Left lung (tissue), 4 donors: ENCODE measurements at regions not wholly inside any gene's neighbourhood (a gene's known extent, or its start where the extent isn't known, plus 50 kb on each side); places are given as distances from the start of the nearest gene placed in this dataset.
A peak's percentile ranks its signal among the peaks of the same experiment; 100 is the strongest.

Source experiments
- ATAC-seq: fragments of 200-7000 bp; cut with Tn5 transposase; one replicate; pipeline ENCODE4 v1.9.1; 2020; ENCODE audit warnings: moderate library complexity
- DNase-seq, 4 donors: peaks; one replicate each; pipeline ENCODE4 v3.0.0-alpha.2; 2013 to 2020
- H3K27ac ChIP-seq, 2 donors: fragments of 200-600 bp; sonication (generic) in 1 of 2; one replicate each; pipeline versions ENCODE4 v1.5.0 to v1.8.0; 2020 to 2021
- H3K27me3 ChIP-seq, 2 donors: fragments of 200-600 bp; sonication (generic) in 1 of 2; one replicate each; pipeline versions ENCODE4 v1.5.0 to v1.8.0; 2020 to 2021
- H3K36me3 ChIP-seq, 2 donors: fragments of 200-600 bp; sonication (generic) in 1 of 2; one replicate each; pipeline versions ENCODE4 v1.5.0 to v1.8.0; 2020 to 2021
- H3K4me1 ChIP-seq, 2 donors: fragments of 200-600 bp; one replicate each; pipeline ENCODE4 v1.8.0; 2021
- H3K4me3 ChIP-seq, 2 donors: fragments of 200-600 bp; sonication (generic) in 1 of 2; one replicate each; pipeline versions ENCODE4 v1.5.0 to v1.8.0; 2020 to 2021; ENCODE audit warnings: mild to moderate bottlenecking in 1 of 2
- H3K9me3 ChIP-seq, 2 donors: fragments of 200-600 bp; sonication (generic) in 1 of 2; one replicate each; pipeline versions ENCODE4 v1.5.0 to v1.8.0; 2020 to 2021
- intact Hi-C, 2 donors: fragments of 100-400 bp; cut with DNase I; formaldehyde crosslinking; loops; one replicate each; pipeline versions ENCODE4 v1.11.2 to v1.14.2; 2022
- TF ChIP-seq, protein P1 (sequence below), 2 donors: fragments of 200-600 bp; sonication (generic) in 1 of 2; IDR thresholded peaks; one replicate each; pipeline versions ENCODE4 v1.5.0 to v1.8.0; 2021; ENCODE audit warnings: antibody characterized with exemption in 2 of 2
- donor health status: DM: no; HTN: yes; CAD: no.
- donor health status: DM: no; HTN: no; CAD: no.

DNA sequence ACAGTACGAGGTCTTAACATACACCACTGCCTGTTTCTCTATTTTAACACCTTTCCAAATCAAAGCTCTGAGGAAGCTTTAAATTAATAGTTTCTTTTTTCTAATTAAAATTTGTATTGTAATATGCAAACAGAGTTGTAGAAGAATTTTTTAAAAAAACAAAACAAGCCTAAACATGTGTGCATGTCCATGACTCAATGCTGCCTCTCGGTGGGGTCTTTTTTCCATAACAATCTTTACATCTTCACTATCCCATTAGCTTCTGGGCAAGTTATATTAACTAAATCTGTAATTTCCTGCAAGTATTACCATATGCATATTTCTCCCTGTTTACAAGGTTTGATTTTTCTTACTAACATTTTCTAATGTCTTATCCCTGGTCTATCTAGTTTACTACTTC, 143.9 kb upstream of the NAV3 start:
- no peaks in the 10 kb centered on the region for H3K4me1 ChIP-seq
- H3K27me3 ChIP-seq: no peaks in the 10 kb centered on the region
- no peak for ATAC-seq
- no peaks in the 10 kb centered on the region for H3K36me3 ChIP-seq
- no peak overlapping the region for H3K27ac ChIP-seq
- TF ChIP-seq, protein P1, sequence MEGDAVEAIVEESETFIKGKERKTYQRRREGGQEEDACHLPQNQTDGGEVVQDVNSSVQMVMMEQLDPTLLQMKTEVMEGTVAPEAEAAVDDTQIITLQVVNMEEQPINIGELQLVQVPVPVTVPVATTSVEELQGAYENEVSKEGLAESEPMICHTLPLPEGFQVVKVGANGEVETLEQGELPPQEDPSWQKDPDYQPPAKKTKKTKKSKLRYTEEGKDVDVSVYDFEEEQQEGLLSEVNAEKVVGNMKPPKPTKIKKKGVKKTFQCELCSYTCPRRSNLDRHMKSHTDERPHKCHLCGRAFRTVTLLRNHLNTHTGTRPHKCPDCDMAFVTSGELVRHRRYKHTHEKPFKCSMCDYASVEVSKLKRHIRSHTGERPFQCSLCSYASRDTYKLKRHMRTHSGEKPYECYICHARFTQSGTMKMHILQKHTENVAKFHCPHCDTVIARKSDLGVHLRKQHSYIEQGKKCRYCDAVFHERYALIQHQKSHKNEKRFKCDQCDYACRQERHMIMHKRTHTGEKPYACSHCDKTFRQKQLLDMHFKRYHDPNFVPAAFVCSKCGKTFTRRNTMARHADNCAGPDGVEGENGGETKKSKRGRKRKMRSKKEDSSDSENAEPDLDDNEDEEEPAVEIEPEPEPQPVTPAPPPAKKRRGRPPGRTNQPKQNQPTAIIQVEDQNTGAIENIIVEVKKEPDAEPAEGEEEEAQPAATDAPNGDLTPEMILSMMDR (IDR thresholded peaks at IDR 0.05): no peak
- intact Hi-C loops: loop anchor here in 1 of 2 donors (10.0 kb wide), 1 partner anchor 622 kb away; the partner anchor contains the start of gene E2F7
- DNase-seq: peak in 2 of 4 donors; percentile 13 to 34
- no peak overlapping the region for H3K4me3 ChIP-seq
- no peaks in the 10 kb centered on the region for H3K9me3 ChIP-seq

DNA sequence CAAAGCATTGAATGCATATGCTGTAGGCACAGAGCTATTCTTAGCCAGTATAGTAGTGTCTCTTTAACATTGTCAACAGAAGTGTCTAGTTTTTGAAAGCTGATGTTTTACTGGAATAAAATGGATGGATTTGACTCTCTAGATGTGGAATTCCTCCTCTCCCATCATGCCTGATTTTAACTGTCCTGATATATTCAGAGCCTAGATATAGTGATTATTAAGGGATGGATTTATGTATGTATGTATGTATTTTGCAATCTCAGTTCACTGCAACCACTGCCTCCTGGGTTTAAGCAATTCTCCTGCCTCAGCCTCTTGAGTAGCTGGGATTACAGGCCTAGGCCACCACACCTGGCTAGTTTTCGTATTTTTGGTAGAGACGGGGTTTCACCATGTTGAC, 144.8 kb upstream of the NAV3 start:
- Histone ChIP-seq H3K27ac (no peak overlapping the region), H3K4me1 (no peaks in the 10 kb centered on the region), H3K36me3 (no peaks in the 10 kb centered on the region), H3K9me3 (no peaks in the 10 kb centered on the region), H3K4me3 (no peak overlapping the region), H3K27me3 (no peaks in the 10 kb centered on the region)
- DNase-seq: no peak
- intact Hi-C loops: loop anchor here in 1 of 2 donors (10.0 kb wide), 1 partner anchor 621 kb away; the partner anchor contains the start of gene E2F7
- no peak for ATAC-seq
- TF ChIP-seq, protein P1 (IDR thresholded peaks at IDR 0.05): no peak

DNA sequence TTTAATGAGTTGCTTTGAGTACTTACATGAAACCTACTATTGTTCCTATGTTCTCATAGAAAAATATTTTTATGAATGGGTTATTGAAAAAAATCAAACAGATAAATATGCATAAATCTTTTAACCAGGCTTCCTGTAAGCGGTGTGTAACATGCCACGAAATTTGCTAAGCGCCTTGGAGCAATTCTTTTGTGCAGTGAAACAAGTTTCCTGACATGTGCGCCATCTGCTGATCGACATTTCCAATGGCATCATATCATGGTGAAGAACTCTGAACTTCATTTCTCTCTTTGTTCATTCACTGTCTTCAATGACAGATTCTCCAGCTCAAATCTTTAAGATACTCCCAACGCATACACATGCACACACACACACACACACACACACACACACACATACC, 145.6 kb upstream of the NAV3 start:
- Histone ChIP-seq H3K36me3 (no peaks in the 10 kb centered on the region), H3K27ac (no peak overlapping the region), H3K4me1 (no peaks in the 10 kb centered on the region), H3K4me3 (no peak overlapping the region), H3K27me3 (no peaks in the 10 kb centered on the region), H3K9me3 (no peaks in the 10 kb centered on the region)
- intact Hi-C loops: loop anchor here in 1 of 2 donors (10.0 kb wide), 1 partner anchor 620 kb away; the partner anchor contains the start of gene E2F7
- TF ChIP-seq, protein P1 (IDR thresholded peaks at IDR 0.05): peak; percentile 13 to 35
- ATAC-seq: peak; percentile 83
- DNase-seq: peak in 3 of 4 donors; percentile 46 to 81 (median 49)

DNA sequence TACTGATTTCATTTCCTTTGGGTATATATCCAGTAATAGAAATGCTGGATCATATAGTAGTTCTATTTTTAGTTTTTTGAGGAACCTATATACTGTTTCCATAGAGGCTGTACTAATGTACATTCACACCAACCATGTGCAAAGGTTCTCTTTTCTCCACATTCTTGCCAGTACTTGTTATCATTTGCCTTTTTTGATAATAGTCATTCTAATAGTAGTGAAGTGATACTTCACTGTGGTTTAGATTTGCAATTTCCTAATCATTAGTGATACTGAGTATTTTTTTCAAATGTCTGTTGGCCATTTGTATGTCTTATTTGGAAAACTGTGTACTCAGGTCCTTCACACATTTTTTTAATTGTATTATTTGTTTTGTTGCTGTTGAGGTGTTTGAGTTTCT, 148.2 kb upstream of the NAV3 start:
- no peak overlapping the region for H3K4me3 ChIP-seq
- H3K9me3 ChIP-seq: no peaks in the 10 kb centered on the region
- intact Hi-C loops: loop anchor here in 1 of 2 donors (10.0 kb wide), 1 partner anchor 618 kb away; the partner anchor contains the start of gene E2F7
- no peaks in the 10 kb centered on the region for H3K4me1 ChIP-seq
- no peaks in the 10 kb centered on the region for H3K27me3 ChIP-seq
- DNase-seq (no peak), ATAC-seq (no peak)
- H3K27ac ChIP-seq: no peak overlapping the region
- H3K36me3 ChIP-seq: no peaks in the 10 kb centered on the region
- TF ChIP-seq, protein P1 (IDR thresholded peaks at IDR 0.05): no peak

DNA sequence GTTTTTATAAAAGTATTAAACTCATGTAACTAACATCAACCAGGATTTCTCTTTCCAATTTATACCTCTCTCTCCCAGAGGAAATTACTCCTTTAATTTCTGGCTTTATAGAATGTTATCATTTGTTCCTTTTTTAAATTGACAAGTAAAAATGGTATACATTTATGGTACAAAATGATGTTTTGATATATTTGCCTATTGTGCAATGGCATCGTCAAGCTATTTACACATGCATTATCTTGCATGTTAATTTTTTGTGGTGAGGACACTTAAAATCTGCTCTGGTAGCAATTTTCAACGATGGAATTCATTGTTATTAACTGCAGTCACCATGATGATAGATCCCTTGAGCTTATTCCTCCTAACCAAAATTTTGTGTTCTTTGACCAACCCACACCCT, 149.0 kb upstream of the NAV3 start:
- Histone ChIP-seq H3K27ac (no peak overlapping the region), H3K4me3 (no peak overlapping the region), H3K9me3 (no peaks in the 10 kb centered on the region), H3K4me1 (no peaks in the 10 kb centered on the region), H3K36me3 (no peaks in the 10 kb centered on the region), H3K27me3 (no peaks in the 10 kb centered on the region)
- ATAC-seq: no peak
- DNase-seq: no peak
- TF ChIP-seq, protein P1 (IDR thresholded peaks at IDR 0.05): no peak
- intact Hi-C loops: loop anchor here in 1 of 2 donors (10.0 kb wide), 1 partner anchor 617 kb away; the partner anchor contains the start of gene E2F7
